Endothelial cell of umbilical vein (primary cell): ENCODE measurements at regions not wholly inside any gene's neighbourhood (a gene's known extent, or its start where the extent isn't known, plus 50 kb on each side); places are given as distances from the start of the nearest gene placed in this dataset.

Experiments
- POLR2A ChIP-seq: IDR thresholded peaks from 2 replicates; pipeline ENCODE4 v1.6.1; 2012; ENCODE audit warnings: low read depth, mild to moderate bottlenecking, control low read depth, low read length
- TF ChIP-seq, protein P1 (sequence below), 2 donors: IDR thresholded peaks; 1 replicate in 1 of 2; 2 replicates in 1 of 2; pipeline ENCODE4 v1.5.1; 2011; ENCODE audit warnings: low read length in 2 of 2, mild to moderate bottlenecking in 2 of 2, moderate library complexity in 2 of 2, control low read depth in 1 of 2, inconsistent platforms in 1 of 2, low read depth in 1 of 2; ENCODE audit not compliant: insufficient read depth in 1 of 2; ENCODE audit errors: extremely low read depth in 1 of 2

DNA sequence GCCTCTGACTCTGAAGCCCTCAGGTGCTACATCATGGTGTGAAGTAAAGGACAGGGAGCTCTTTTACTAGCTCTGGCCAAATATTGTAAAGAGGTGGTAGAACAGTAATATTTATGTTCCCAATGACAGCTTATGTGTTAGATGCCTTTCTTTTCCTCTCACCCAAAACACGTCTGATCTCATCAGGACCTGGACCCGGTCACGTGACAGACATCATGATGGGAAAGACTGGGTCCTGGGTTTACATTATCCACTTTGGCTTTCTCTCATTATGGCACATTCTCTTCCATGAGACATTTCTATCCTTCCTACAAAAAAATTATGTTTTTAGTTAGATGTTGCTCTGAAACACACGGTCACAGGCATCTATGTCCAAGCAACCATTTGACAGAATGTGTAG lies 548.7 kb upstream of the CDH7 start:
- no peak for TF ChIP-seq POLR2A
- TF ChIP-seq, protein P1, sequence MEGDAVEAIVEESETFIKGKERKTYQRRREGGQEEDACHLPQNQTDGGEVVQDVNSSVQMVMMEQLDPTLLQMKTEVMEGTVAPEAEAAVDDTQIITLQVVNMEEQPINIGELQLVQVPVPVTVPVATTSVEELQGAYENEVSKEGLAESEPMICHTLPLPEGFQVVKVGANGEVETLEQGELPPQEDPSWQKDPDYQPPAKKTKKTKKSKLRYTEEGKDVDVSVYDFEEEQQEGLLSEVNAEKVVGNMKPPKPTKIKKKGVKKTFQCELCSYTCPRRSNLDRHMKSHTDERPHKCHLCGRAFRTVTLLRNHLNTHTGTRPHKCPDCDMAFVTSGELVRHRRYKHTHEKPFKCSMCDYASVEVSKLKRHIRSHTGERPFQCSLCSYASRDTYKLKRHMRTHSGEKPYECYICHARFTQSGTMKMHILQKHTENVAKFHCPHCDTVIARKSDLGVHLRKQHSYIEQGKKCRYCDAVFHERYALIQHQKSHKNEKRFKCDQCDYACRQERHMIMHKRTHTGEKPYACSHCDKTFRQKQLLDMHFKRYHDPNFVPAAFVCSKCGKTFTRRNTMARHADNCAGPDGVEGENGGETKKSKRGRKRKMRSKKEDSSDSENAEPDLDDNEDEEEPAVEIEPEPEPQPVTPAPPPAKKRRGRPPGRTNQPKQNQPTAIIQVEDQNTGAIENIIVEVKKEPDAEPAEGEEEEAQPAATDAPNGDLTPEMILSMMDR (IDR thresholded peaks at IDR 0.05; ENCODE audit: extremely low read depth in 1 of 2, insufficient read depth in 1 of 2, low read depth in 1 of 2, low read length in 2 of 2) = no peak
